ENCODE measurements at regions not wholly inside any gene's neighbourhood (a gene's known extent, or its start where the extent isn't known, plus 50 kb on each side); places are given as distances from the start of the nearest gene placed in this dataset.

- no peak for TF ChIP-seq CTCF (conservative IDR thresholded peaks at IDR 0.05; ENCODE audit: low read depth, low read length)
- TF ChIP-seq EZH2phosphoT487 (IDR thresholded peaks at IDR 0.05; ENCODE audit: borderline replicate concordance, low read length) = no peak
Observed at GRCh38 chr6:44041461-44042260, 85.6 kb downstream of the MRPL14 start.
